ENCODE measurements at regions not wholly inside any gene's neighbourhood (a gene's known extent, or its start where the extent isn't known, plus 50 kb on each side); places are given as distances from the start of the nearest gene placed in this dataset.

GRCh38 chr16:5448798-5449197 is 351.2 kb upstream of the EEF2KMT start:
- no peak for DNase-seq

GRCh38 chr16:5447734-5448133 is 350.1 kb upstream of the EEF2KMT start:
- no peak for DNase-seq

GRCh38 chr16:5446623-5447240 is 349.1 kb upstream of the EEF2KMT start:
- DNase-seq: no peak

- DNase-seq: no peak
These were observed 346.6 kb upstream of the EEF2KMT start for GRCh38 chr16:5444189-5444588.

GRCh38 chr16:5442986-5443385 is 345.4 kb upstream of the EEF2KMT start:
- DNase-seq: no peak

GRCh38 chr16:5442054-5442453 is 344.5 kb upstream of the EEF2KMT start:
- DNase-seq: no peak

- no peak for DNase-seq
These were observed 341.0 kb upstream of the EEF2KMT start for GRCh38 chr16:5438591-5438990.

GRCh38 chr16:5433587-5433986 is 336.0 kb upstream of the EEF2KMT start:
- no peak for DNase-seq

GRCh38 chr16:5432166-5432565 is 334.6 kb upstream of the EEF2KMT start:
- no peak for DNase-seq

- DNase-seq: no peak
These were observed 333.0 kb upstream of the EEF2KMT start for GRCh38 chr16:5430598-5430997.

- DNase-seq: no peak
These were observed 331.3 kb upstream of the EEF2KMT start for GRCh38 chr16:5428932-5429331.

GRCh38 chr16:5427571-5427970 is 330.0 kb upstream of the EEF2KMT start:
- DNase-seq: no peak

- DNase-seq: no peak
These were observed 325.3 kb upstream of the EEF2KMT start for GRCh38 chr16:5422643-5423496.

- no peak for DNase-seq
These were observed 324.5 kb upstream of the EEF2KMT start for GRCh38 chr16:5422047-5422446.

GRCh38 chr16:5416013-5416412 is 318.4 kb upstream of the EEF2KMT start:
- no peak for DNase-seq

- DNase-seq: no peak
These were observed 317.5 kb upstream of the EEF2KMT start for GRCh38 chr16:5415123-5415522.

- DNase-seq: no peak
These were observed 315.1 kb upstream of the EEF2KMT start for GRCh38 chr16:5412731-5413130.

GRCh38 chr16:5398203-5398602 is 300.6 kb upstream of the EEF2KMT start:
- DNase-seq: no peak

- DNase-seq: no peak
These were observed 299.3 kb upstream of the EEF2KMT start for GRCh38 chr16:5396880-5397279.

GRCh38 chr16:5393070-5393469 is 295.5 kb upstream of the EEF2KMT start:
- no peak for DNase-seq

GRCh38 chr16:5386989-5387388 is 289.4 kb upstream of the EEF2KMT start:
- DNase-seq: no peak

GRCh38 chr16:5385811-5386210 is 288.2 kb upstream of the EEF2KMT start:
- no peak for DNase-seq

GRCh38 chr16:5385115-5385514 is 287.5 kb upstream of the EEF2KMT start:
- DNase-seq: no peak

GRCh38 chr16:5383737-5384136 is 286.1 kb upstream of the EEF2KMT start:
- DNase-seq: no peak

GRCh38 chr16:5382484-5382883 is 284.9 kb upstream of the EEF2KMT start:
- DNase-seq: no peak

All from midbrain (tissue), 1 donor.